ENCODE measurements at regions not wholly inside any gene's neighbourhood (a gene's known extent, or its start where the extent isn't known, plus 50 kb on each side); places are given as distances from the start of the nearest gene placed in this dataset.

DNA sequence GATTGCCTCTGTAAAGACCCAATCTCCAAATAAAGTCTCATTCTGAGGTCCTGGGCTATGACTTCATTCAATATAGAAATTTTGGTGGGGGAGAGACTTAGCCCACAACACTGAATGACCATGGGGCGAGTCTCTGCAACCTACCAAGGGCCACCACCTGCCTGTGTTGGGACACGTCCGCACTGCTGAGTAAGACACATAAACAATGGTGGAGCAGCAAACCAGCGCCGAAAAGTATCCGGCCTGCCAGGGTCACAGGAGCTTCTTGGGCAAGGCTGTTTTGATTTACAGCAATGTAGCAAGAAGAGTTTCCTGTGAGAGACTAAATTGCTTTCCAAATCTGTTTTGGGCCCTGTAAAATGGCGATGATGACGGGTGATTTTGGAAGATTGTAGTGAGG lies 122.3 kb downstream of the SHANK2 start:
- in situ Hi-C loops (cut with MboI), result no loop called here
- no peaks in the 10 kb centered on the region for H3K9me3 ChIP-seq (replicated peaks; ENCODE audit: control insufficient read depth, insufficient read depth, low read depth, low read length)
- H3K4me3 ChIP-seq, result no peak overlapping the region
- 0% methylated on average over 8 of the region's 8 CpGs for WGBS (ENCODE audit: insufficient coverage, low coverage, missing lambda C conversion rate)
- H3K36me3 ChIP-seq (ENCODE audit: control insufficient read depth, insufficient read depth, low read length), result no peaks in the 10 kb centered on the region
- FAIRE-seq (no peak), ATAC-seq (no peak), DNase-seq (ENCODE audit: extremely low read depth in 1 of 4, low spot score in 3 of 4) (no peak)
- H3K9me1 ChIP-seq (ENCODE audit: control insufficient read depth, insufficient read depth, low read length), result no peaks in the 10 kb centered on the region
- BruUV-seq (replicated peaks), result no TSS peak
- no peak overlapping the region for H2AFZ ChIP-seq (ENCODE audit: low read depth, low read length)
- no peaks in the 10 kb centered on the region for H4K20me1 ChIP-seq (replicated peaks; ENCODE audit: control insufficient read depth, insufficient read depth, low read length)
- no peaks in the 10 kb centered on the region for H3K79me2 ChIP-seq (ENCODE audit: control insufficient read depth, insufficient read depth, low read length)
- no peak overlapping the region for H3K4me2 ChIP-seq (ENCODE audit: insufficient read depth, low read length)
- H3K9ac ChIP-seq (ENCODE audit: insufficient read depth in 1 of 2, low read depth in 2 of 2, low read length in 2 of 2), result no peak overlapping the region
- intact Hi-C loops (cut with micrococcal nuclease), result no loop called here
- H3K27ac ChIP-seq (ENCODE audit: extremely low read depth, low read depth, low read length), result no peak overlapping the region
- H3K4me1 ChIP-seq (replicated peaks in 1 of 2; ENCODE audit: control insufficient read depth in 2 of 2, insufficient read depth in 2 of 2, low read length in 2 of 2), result no peaks in the 10 kb centered on the region
- ChIA-PET CTCF (ENCODE audit: low intra/inter-chr PET ratio) (no interaction called here), POLR2A (no interaction called here)
- no peak for TF ChIP-seq TCF7L2 (IDR thresholded peaks at IDR 0.05; ENCODE audit: low read depth, low read length)
- no peak for TF ChIP-seq ZNF589 (CRISPR knock-in tag; IDR thresholded peaks at IDR 0.05; ENCODE audit: low read depth)
- no peak for TF ChIP-seq CBFB (CRISPR knock-in tag; IDR thresholded peaks at IDR 0.05)
- no peak for TF ChIP-seq SMARCC2 (IDR thresholded peaks at IDR 0.05; ENCODE audit: low read depth)
- TF ChIP-seq SOX6 (IDR thresholded peaks at IDR 0.05), result no peak
- TF ChIP-seq NCOA2 (IDR thresholded peaks at IDR 0.05; ENCODE audit: partially characterized antibody in 2 of 2), result no peak
- TF ChIP-seq PCBP1 (IDR thresholded peaks at IDR 0.05; ENCODE audit: low read depth, low read length, poor library complexity, severe bottlenecking), result no peak
- TF ChIP-seq, protein P1, sequence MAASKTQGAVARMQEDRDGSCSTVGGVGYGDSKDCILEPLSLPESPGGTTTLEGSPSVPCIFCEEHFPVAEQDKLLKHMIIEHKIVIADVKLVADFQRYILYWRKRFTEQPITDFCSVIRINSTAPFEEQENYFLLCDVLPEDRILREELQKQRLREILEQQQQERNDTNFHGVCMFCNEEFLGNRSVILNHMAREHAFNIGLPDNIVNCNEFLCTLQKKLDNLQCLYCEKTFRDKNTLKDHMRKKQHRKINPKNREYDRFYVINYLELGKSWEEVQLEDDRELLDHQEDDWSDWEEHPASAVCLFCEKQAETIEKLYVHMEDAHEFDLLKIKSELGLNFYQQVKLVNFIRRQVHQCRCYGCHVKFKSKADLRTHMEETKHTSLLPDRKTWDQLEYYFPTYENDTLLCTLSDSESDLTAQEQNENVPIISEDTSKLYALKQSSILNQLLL (CRISPR knock-in tag; IDR thresholded peaks at IDR 0.05; ENCODE audit: borderline replicate concordance), result no peak
- TF ChIP-seq NFATC3 (IDR thresholded peaks at IDR 0.05), result no peak
- TF ChIP-seq, protein P2, sequence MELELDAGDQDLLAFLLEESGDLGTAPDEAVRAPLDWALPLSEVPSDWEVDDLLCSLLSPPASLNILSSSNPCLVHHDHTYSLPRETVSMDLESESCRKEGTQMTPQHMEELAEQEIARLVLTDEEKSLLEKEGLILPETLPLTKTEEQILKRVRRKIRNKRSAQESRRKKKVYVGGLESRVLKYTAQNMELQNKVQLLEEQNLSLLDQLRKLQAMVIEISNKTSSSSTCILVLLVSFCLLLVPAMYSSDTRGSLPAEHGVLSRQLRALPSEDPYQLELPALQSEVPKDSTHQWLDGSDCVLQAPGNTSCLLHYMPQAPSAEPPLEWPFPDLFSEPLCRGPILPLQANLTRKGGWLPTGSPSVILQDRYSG (tag; conservative IDR thresholded peaks at IDR 0.05; ENCODE audit: low read depth), result no peak
- no peak for TF ChIP-seq TEAD1 (CRISPR knock-in tag; IDR thresholded peaks at IDR 0.05)
- TF ChIP-seq HNRNPK (IDR thresholded peaks at IDR 0.05; ENCODE audit: low read depth, low read length, poor library complexity, severe bottlenecking), result no peak
- TF ChIP-seq SMC3 (conservative IDR thresholded peaks at IDR 0.05; ENCODE audit: insufficient read depth, low read depth, low read length), result no peak
- TF ChIP-seq MNT (conservative IDR thresholded peaks at IDR 0.05), result no peak
- no peak for TF ChIP-seq BCL6 (CRISPR knock-in tag; IDR thresholded peaks at IDR 0.05)
- TF ChIP-seq RBM39 (optimal IDR thresholded peaks at IDR 0.05; ENCODE audit: low read depth, low read length), result no peak
- no peak for TF ChIP-seq RFX1 (IDR thresholded peaks at IDR 0.05)
- peaks cover 0 to 41% of the 10 kb centered on the region in 2 experiments; a peak in 4 of 5 replicates for H3K27me3 ChIP-seq (ENCODE audit: control insufficient read depth in 2 of 2, insufficient read depth in 2 of 2, low read length in 2 of 2)
